HepG2 (cell line): ENCODE measurements at regions not wholly inside any gene's neighbourhood (a gene's known extent, or its start where the extent isn't known, plus 50 kb on each side); places are given as distances from the start of the nearest gene placed in this dataset.

Source experiments
- ATAC-seq: fragments of 200-7000 bp; cut with Tn5 transposase; 3 replicates; pipeline ENCODE4 v1.9.1; 2020; ENCODE audit warnings: mild to moderate bottlenecking, moderate library complexity
- BruUV-seq: library from RNA; stranded (reverse); fragments of 400-500 nt; replicated peaks from 2 replicates; lab custom pipeline; 2021; lab: Mats Ljungman, UMichigan
- CTCF ChIA-PET: fragments of 300-600 bp; formaldehyde crosslinking; extraction: SDS; loops from one replicate; lab custom pipeline; 2021; ENCODE audit warnings: low total read pairs, inconsistent platforms, low intra/inter-chr PET ratio; lab: Yijun Ruan, JAX
- POLR2A ChIA-PET: fragments of 350-600 bp; sonication (Branson Sonifier 250); formaldehyde crosslinking; loops from one replicate; lab custom pipeline; 2020; ENCODE audit warnings: antibody characterized with exemption, inconsistent platforms; lab: Yijun Ruan, JAX
- DNase-seq: peaks from one replicate; pipeline ENCODE4 v3.0.0-alpha.2; 2015; ENCODE audit warnings: low spot score
- FAIRE-seq: peaks from 3 replicates; lab custom pipeline; 2011; peaks lifted over from hg19 to GRCh38; lab: Jason Lieb, UNC
- H2AFZ ChIP-seq: one replicate; pipeline ENCODE4 v1.6.1; 2011; ENCODE audit warnings: low read length, inconsistent platforms
- H3K27ac ChIP-seq: fragments of 300-600 bp; 3 replicates; pipeline ENCODE4 v1.8.0; 2011; ENCODE audit warnings: mixed run types, mild to moderate bottlenecking, mixed read lengths, low read length, inconsistent platforms; ENCODE audit not compliant: insufficient read depth; ENCODE audit errors: extremely low read length
- H3K27me3 ChIP-seq, 2 experiments: fragments of 200-600 bp in 1 of 2; 2 replicates in 1 of 2; 3 replicates in 1 of 2; pipeline versions ENCODE4 v1.6.0 to v1.8.0; 2011; ENCODE audit warnings: low read length in 2 of 2, mild to moderate bottlenecking in 2 of 2, moderate library complexity in 2 of 2, inconsistent platforms in 1 of 2; ENCODE audit not compliant: insufficient read depth in 2 of 2, control insufficient read depth in 1 of 2
- H3K36me3 ChIP-seq, 2 experiments: fragments of 200-600 bp in 1 of 2; replicated peaks in 1 of 2; 2 replicates in 1 of 2; 3 replicates in 1 of 2; pipeline versions ENCODE4 v1.5.1 to v1.8.0; 2011; ENCODE audit warnings: low read length in 2 of 2, inconsistent platforms in 1 of 2; ENCODE audit not compliant: insufficient read depth in 2 of 2, control insufficient read depth in 1 of 2
- H3K4me1 ChIP-seq: 2 replicates; pipeline ENCODE4 v1.5.1; 2012; ENCODE audit warnings: low read length, inconsistent platforms; ENCODE audit not compliant: insufficient read depth
- H3K4me2 ChIP-seq: 2 replicates; pipeline ENCODE4 v1.6.0; 2011; ENCODE audit warnings: low read depth, low read length, inconsistent platforms
- H3K4me3 ChIP-seq, 3 experiments: fragments of 200-600 bp in 1 of 3; sonication (generic), shearing (Covaris generic) in 1 of 3; replicated peaks in 1 of 3; 2 replicates each; pipeline ENCODE4 v1.5.1; 2011 to 2016; ENCODE audit warnings: low read length in 3 of 3, inconsistent platforms in 2 of 3, low read depth in 2 of 3, mild to moderate bottlenecking in 2 of 3, control low read depth in 1 of 3, mixed read lengths in 1 of 3; ENCODE audit not compliant: insufficient read depth in 1 of 3
- H3K79me2 ChIP-seq: one replicate; pipeline ENCODE4 v1.6.1; 2011; ENCODE audit warnings: low read length, inconsistent platforms; ENCODE audit not compliant: insufficient read depth
- H3K9ac ChIP-seq: 2 replicates; pipeline ENCODE4 v1.6.0; 2011; ENCODE audit warnings: mild to moderate bottlenecking, low read depth, low read length, inconsistent platforms; ENCODE audit not compliant: insufficient read depth
- H3K9me3 ChIP-seq: 2 replicates; pipeline ENCODE4 v1.5.1; 2012; ENCODE audit warnings: mild to moderate bottlenecking, low read length
- H4K20me1 ChIP-seq: 2 replicates; pipeline ENCODE4 v1.6.0; 2011; ENCODE audit warnings: inconsistent platforms, mild to moderate bottlenecking, low read length, moderate library complexity; ENCODE audit not compliant: insufficient read depth
- ADNP ChIP-seq: sonication (generic); formaldehyde crosslinking; IDR thresholded peaks from 2 replicates; pipeline ENCODE4 v1.4.0; 2020; ENCODE audit warnings: missing genetic modification reagents
- HNF4A ChIP-seq: sonication (generic); formaldehyde crosslinking; IDR thresholded peaks from 2 replicates; pipeline ENCODE4 v1.4.0; 2020; ENCODE audit warnings: missing genetic modification reagents
- MATR3 ChIP-seq: sonication (generic); formaldehyde crosslinking; IDR thresholded peaks from 2 replicates; pipeline ENCODE4 v1.4.0; 2020; ENCODE audit warnings: missing genetic modification reagents
- MAX ChIP-seq: IDR thresholded peaks from 2 replicates; pipeline ENCODE4 v1.6.1; 2012; ENCODE audit warnings: inconsistent platforms
- NR2F6 ChIP-seq, 2 experiments: IDR thresholded peaks; 2 replicates each; pipeline ENCODE4 v1.6.1; 2016; ENCODE audit warnings: antibody characterized with exemption in 1 of 2, mild to moderate bottlenecking in 1 of 2
- SRY ChIP-seq: sonication (generic); formaldehyde crosslinking; IDR thresholded peaks from 2 replicates; pipeline ENCODE4 v1.8.0; 2022; ENCODE audit warnings: mild to moderate bottlenecking, missing genetic modification reagents
- TBP ChIP-seq: sonication (generic); formaldehyde crosslinking; IDR thresholded peaks from 2 replicates; pipeline ENCODE4 v1.5.0; 2020; ENCODE audit warnings: missing genetic modification reagents
- THRA ChIP-seq: sonication (generic); formaldehyde crosslinking; IDR thresholded peaks from 2 replicates; pipeline ENCODE4 v1.4.0; 2020; ENCODE audit warnings: missing genetic modification reagents, borderline replicate concordance
- ZMYM2 ChIP-seq: sonication (generic); formaldehyde crosslinking; IDR thresholded peaks from 2 replicates; pipeline ENCODE4 v1.8.0; 2022; ENCODE audit warnings: mild to moderate bottlenecking, missing genetic modification reagents
- ZNF17 ChIP-seq: sonication (generic); formaldehyde crosslinking; IDR thresholded peaks from 2 replicates; pipeline ENCODE4 v1.5.0; 2020; ENCODE audit warnings: mild to moderate bottlenecking, missing genetic modification reagents
- WGBS: methylation state at CpG from one replicate; pipeline ENCODE4 v1.1.6; 2017; ENCODE audit warnings: low lambda C conversion rate; 5-methylcytosine and 5-hydroxymethylcytosine counted together
- in situ Hi-C: cut with HindIII; loops from 2 replicates; pipeline ENCODE4 v1.10.0; 2017; ENCODE audit warnings: low pct_unique_long_range_greater_than_20kb; ENCODE audit not compliant: extremely low pct_ligation_motif_present
- intact Hi-C: fragments of 100-400 bp; cut with micrococcal nuclease; formaldehyde crosslinking; loops from one replicate; pipeline ENCODE4 v1.10.0; 2022; ENCODE audit not compliant: unreplicated experiment

GRCh38 chr2:107530046-107530445, 296.6 kb upstream of the RGPD4 start:
- BruUV-seq: no TSS peak
- ATAC-seq (no peak), FAIRE-seq (no peak)
- Histone ChIP-seq H3K36me3 (no peaks in the 10 kb centered on the region), H3K9me3 (peaks cover 29% of the 10 kb centered on the region), H3K9ac (no peak overlapping the region), H3K4me1 (no peaks in the 10 kb centered on the region)
- POLR2A ChIA-PET: no interaction called here
- CTCF ChIA-PET: no interaction called here
- in situ Hi-C loops: no loop called here
- TF ChIP-seq MAX: no peak
- no peak for TF ChIP-seq NR2F6 (IDR thresholded peaks at IDR 0.05)
- no peak for TF ChIP-seq NR2F6 (CRISPR knock-in tag; IDR thresholded peaks at IDR 0.05)
- no peak for TF ChIP-seq THRA (CRISPR knock-in tag)
- TF ChIP-seq TBP (CRISPR knock-in tag): no peak
- TF ChIP-seq MATR3 (CRISPR knock-in tag): no peak
- TF ChIP-seq ZMYM2: no peak
- no peak for TF ChIP-seq SRY (CRISPR knock-in tag)
- TF ChIP-seq HNF4A (CRISPR knock-in tag): no peak
- TF ChIP-seq ZNF17 (CRISPR knock-in tag): no peak
- no peak for TF ChIP-seq ADNP (CRISPR knock-in tag)
- TF ChIP-seq, all 625 proteins: peak for 0
- H3K4me3 ChIP-seq: no peak overlapping the region
- 7% methylated on average over 1 of the region's 1 CpG for WGBS
- intact Hi-C loops: no loop called here
- no peak for DNase-seq
- no peaks in the 10 kb centered on the region for H4K20me1 ChIP-seq
- no peaks in the 10 kb centered on the region for H3K79me2 ChIP-seq
- H2AFZ ChIP-seq: no peak overlapping the region
- H3K27me3 ChIP-seq: no peaks in the 10 kb centered on the region; a peak in 1 of 5 replicates
- no peak overlapping the region for H3K4me2 ChIP-seq
- no peak overlapping the region for H3K27ac ChIP-seq
